AG04449 (cell line): ENCODE measurements at regions not wholly inside any gene's neighbourhood (a gene's known extent, or its start where the extent isn't known, plus 50 kb on each side); places are given as distances from the start of the nearest gene placed in this dataset.

Experiments
- CTCF ChIA-PET: fragments of 350-600 bp; formaldehyde crosslinking; extraction: SDS; loops from one replicate; lab custom pipeline; 2021; ENCODE audit warnings: antibody characterized with exemption; lab: Yijun Ruan, JAX
- POLR2A ChIA-PET: fragments of 400-600, 350-600 bp; formaldehyde crosslinking; extraction: SDS; loops from one replicate; lab custom pipeline; 2020; ENCODE audit warnings: antibody characterized with exemption, inconsistent platforms; lab: Yijun Ruan, JAX
- DNase-seq: peaks from one replicate; pipeline ENCODE4 v3.0.0-alpha.2; 2010; ENCODE audit warnings: low read depth, low spot score
- H3K4me3 ChIP-seq: 2 replicates; pipeline ENCODE4 v1.5.1; 2011; ENCODE audit warnings: low read depth, mild to moderate bottlenecking, control low read depth, low read length
- TF ChIP-seq, protein P1 (sequence below): IDR thresholded peaks from one replicate; pipeline ENCODE4 v1.5.1; 2011; ENCODE audit warnings: mild to moderate bottlenecking, moderate library complexity, low read length, control low read depth, inconsistent platforms; ENCODE audit not compliant: insufficient read depth; ENCODE audit errors: missing control alignments

- DNase-seq: no peak
- POLR2A ChIA-PET: interaction anchor here (0.9 to 1.0 kb wide), 3 partner anchors 49 to 453 kb away, joined by 3 to 5 read pairs (median 4); no protein-coding TSS in a partner anchor
- TF ChIP-seq, protein P1, sequence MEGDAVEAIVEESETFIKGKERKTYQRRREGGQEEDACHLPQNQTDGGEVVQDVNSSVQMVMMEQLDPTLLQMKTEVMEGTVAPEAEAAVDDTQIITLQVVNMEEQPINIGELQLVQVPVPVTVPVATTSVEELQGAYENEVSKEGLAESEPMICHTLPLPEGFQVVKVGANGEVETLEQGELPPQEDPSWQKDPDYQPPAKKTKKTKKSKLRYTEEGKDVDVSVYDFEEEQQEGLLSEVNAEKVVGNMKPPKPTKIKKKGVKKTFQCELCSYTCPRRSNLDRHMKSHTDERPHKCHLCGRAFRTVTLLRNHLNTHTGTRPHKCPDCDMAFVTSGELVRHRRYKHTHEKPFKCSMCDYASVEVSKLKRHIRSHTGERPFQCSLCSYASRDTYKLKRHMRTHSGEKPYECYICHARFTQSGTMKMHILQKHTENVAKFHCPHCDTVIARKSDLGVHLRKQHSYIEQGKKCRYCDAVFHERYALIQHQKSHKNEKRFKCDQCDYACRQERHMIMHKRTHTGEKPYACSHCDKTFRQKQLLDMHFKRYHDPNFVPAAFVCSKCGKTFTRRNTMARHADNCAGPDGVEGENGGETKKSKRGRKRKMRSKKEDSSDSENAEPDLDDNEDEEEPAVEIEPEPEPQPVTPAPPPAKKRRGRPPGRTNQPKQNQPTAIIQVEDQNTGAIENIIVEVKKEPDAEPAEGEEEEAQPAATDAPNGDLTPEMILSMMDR: no peak
- CTCF ChIA-PET: interaction anchor here (0.8 kb wide), 1 partner anchor 12 kb away, joined by 3 read pairs; no protein-coding TSS in a partner anchor
- no peak overlapping the region for H3K4me3 ChIP-seq
These were observed 452.1 kb upstream of the THBS1 start for GRCh38 chr15:39128746-39129145.

- DNase-seq: no peak
- no peak overlapping the region for H3K4me3 ChIP-seq
- TF ChIP-seq, protein P1: no peak
- ChIA-PET CTCF (interaction anchor here (1.0 to 1.5 kb wide), 4 partner anchors 9 to 424 kb away, joined by 3 to 4 read pairs (median 4); no protein-coding TSS in a partner anchor), POLR2A (interaction anchor here (1.1 kb wide), 1 partner anchor 64 kb away, joined by 3 read pairs; no protein-coding TSS in a partner anchor)
These were observed 450.1 kb upstream of the THBS1 start for GRCh38 chr15:39130556-39131379.

DNA sequence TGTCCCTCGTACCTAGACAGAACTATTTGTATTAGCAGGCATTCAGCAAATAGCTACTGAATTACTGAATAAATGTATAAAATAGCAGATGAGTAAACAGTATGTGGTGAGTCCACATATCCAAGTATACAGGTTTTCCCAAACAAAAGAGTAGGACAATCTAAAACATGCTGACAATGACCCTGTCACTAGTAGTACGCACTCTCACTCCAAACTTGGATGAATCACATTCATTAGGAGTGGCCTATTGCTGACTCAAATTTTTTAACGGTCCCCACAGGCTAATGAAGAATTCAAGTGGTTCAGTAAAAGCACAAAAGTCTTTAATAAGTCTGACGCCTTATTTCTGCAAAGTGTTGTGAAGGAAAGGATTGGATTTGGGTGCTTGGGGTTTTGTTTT, 449.3 kb upstream of the THBS1 start:
- POLR2A ChIA-PET: no interaction called here
- CTCF ChIA-PET: interaction anchor here (1.1 to 1.6 kb wide), 6 partner anchors 10 to 449 kb away, joined by 3 to 7 read pairs (median 3); partner anchors contain the start of gene THBS1
- no peak overlapping the region for H3K4me3 ChIP-seq
- no peak for DNase-seq
- TF ChIP-seq, protein P1: no peak

DNA sequence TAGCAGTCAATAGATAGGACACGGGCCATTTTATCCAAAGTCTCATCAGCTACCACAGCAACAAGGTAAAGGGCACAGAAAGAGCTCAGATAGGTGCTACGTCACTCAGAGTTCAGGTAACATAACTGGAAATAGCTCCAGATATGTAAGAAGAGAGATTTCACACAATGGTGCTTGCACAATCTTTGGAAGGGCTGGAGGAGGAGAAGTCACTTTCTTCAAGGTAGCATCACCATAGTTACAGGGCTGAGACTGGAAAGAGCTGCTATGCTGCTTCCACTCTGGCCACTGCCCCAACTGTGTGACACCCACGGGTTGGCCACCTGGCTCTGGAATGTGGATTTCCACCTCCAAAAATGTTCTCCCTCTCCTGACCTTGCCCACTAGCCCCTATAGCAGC, 448.8 kb upstream of the THBS1 start:
- CTCF ChIA-PET: interaction anchor here (1.1 to 1.6 kb wide), 5 partner anchors 9 to 448 kb away, joined by 3 to 7 read pairs (median 3); partner anchors contain the start of gene THBS1
- POLR2A ChIA-PET: no interaction called here
- H3K4me3 ChIP-seq: no peak overlapping the region
- TF ChIP-seq, protein P1: no peak
- DNase-seq: no peak

DNA sequence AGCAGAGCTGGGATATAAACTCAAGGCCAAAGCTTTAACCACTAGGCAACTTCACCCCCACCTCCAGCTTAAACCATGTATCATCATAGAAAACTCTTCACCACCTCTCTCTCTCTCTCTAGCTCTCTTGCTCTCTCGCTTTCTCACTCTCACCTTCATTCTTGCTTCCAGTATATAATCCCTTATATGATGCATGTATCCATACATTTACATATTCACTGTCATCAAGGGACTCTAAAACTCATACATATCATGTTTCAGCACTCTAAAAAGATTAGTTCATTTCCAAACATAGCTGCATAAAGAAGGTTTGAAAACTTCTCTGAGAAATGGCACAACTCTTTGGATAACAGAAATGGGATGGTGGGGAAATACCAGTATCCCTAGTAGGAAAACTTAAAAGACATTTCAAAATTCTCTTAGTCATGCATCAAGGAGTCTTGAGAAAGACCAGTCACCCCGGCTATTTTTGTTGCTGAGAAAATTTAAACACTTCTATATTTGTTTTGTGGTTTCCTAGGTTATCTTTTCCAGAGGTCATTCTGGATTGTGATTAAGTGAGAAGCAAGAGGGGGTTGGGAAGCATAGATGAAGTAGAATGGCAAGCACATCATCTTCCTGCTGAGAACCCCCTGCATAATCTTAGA, 447.8 kb upstream of the THBS1 start:
- POLR2A ChIA-PET: interaction anchor here (0.7 kb wide), 1 partner anchor 449 kb away, joined by 3 read pairs; no protein-coding TSS in a partner anchor
- TF ChIP-seq, protein P1: no peak
- H3K4me3 ChIP-seq: no peak overlapping the region
- peak; percentile 86 for DNase-seq
- CTCF ChIA-PET: interaction anchor here (1.1 to 1.6 kb wide), 3 partner anchors 315 to 447 kb away, joined by 3 to 7 read pairs (median 3); partner anchors contain the start of gene THBS1
